GM12801 (cell line): ENCODE measurements at regions not wholly inside any gene's neighbourhood (a gene's known extent, or its start where the extent isn't known, plus 50 kb on each side); places are given as distances from the start of the nearest gene placed in this dataset.

Experiments used
- TF ChIP-seq, protein P1 (sequence below): IDR thresholded peaks from one replicate; pipeline ENCODE4 v1.5.1; 2011; ENCODE audit warnings: control low read depth; ENCODE audit not compliant: insufficient read length; ENCODE audit errors: extremely low read depth

DNA sequence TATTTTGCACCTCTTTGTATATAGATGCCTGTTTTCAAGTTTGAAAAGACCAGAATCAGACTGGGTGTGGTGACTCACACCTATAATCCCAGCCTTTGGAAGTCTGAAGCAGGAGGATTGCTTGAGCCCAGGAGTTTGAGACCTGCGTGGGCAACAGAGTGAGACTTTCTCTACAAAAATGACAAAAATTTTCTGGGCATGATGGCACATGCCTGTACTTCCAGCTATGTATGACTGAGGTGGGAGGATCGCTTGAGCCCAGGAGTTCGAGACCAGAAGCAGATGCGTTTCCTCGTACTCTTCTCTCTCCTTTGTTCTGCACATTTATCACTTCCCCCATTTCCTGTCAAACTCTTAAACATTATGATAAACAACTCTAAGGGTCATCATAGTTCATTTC lies 310.0 kb upstream of the SNX7 start:
- TF ChIP-seq, protein P1, sequence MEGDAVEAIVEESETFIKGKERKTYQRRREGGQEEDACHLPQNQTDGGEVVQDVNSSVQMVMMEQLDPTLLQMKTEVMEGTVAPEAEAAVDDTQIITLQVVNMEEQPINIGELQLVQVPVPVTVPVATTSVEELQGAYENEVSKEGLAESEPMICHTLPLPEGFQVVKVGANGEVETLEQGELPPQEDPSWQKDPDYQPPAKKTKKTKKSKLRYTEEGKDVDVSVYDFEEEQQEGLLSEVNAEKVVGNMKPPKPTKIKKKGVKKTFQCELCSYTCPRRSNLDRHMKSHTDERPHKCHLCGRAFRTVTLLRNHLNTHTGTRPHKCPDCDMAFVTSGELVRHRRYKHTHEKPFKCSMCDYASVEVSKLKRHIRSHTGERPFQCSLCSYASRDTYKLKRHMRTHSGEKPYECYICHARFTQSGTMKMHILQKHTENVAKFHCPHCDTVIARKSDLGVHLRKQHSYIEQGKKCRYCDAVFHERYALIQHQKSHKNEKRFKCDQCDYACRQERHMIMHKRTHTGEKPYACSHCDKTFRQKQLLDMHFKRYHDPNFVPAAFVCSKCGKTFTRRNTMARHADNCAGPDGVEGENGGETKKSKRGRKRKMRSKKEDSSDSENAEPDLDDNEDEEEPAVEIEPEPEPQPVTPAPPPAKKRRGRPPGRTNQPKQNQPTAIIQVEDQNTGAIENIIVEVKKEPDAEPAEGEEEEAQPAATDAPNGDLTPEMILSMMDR, result no peak

DNA sequence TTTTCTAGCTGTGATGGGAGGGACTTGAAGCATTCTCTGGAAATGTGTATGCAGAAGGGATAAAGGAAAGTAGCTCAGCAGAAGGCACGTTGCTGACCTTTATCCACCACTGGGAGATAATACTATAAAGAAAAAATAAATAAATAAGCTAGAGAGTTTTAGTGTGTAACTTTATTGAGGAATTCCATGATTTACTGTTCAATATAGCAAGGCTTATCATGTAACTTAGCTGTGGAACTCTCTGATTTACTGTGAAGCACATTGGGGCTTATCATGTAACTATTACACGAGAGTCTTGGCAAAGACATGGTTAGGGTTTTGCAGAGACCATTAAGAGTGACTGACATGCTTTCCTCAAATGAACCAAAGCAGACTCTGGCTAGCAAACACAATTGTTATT lies 316.1 kb upstream of the SNX7 start:
- TF ChIP-seq, protein P1, result no peak

GRCh38 chr1:98344731-98345130 lies 316.8 kb upstream of the SNX7 start:
- TF ChIP-seq, protein P1, result no peak

DNA sequence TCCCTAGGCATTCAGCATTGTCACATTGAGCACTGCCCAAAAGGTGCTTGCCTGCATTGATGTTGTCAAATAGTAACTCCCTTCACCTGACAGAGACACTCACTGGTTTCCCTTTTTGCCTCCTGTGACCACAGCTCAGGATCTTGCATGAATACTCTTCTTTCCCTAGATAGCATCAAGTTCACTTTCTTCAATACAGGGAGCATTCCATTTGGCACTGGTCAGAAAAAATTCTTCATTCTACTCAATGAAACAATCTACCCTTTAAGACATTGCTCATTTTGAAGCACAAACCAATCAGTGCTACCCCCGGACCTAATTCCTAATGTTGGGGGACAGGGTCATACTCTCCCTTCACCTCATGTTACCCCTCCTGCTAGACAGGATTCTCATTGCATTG lies 319.0 kb upstream of the SNX7 start:
- TF ChIP-seq, protein P1, result no peak

DNA sequence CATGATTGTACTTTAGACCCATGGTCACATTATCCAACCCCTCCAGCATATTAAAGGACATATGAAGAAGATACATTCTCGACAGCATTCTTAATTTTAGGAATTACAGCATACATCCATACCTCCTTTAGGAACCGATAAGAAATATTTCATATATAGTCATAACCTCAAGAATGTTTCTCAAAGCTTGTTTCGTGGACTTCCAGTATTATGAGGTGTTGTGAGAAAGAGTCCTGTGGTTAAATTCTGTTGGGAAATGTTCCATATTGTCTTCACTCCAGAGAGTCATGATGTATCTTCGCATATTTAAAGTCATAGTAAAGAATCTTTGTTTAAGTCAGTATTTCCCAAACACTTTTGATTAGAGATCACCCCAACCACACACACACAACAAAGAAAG lies 321.0 kb upstream of the SNX7 start:
- TF ChIP-seq, protein P1, result no peak

DNA sequence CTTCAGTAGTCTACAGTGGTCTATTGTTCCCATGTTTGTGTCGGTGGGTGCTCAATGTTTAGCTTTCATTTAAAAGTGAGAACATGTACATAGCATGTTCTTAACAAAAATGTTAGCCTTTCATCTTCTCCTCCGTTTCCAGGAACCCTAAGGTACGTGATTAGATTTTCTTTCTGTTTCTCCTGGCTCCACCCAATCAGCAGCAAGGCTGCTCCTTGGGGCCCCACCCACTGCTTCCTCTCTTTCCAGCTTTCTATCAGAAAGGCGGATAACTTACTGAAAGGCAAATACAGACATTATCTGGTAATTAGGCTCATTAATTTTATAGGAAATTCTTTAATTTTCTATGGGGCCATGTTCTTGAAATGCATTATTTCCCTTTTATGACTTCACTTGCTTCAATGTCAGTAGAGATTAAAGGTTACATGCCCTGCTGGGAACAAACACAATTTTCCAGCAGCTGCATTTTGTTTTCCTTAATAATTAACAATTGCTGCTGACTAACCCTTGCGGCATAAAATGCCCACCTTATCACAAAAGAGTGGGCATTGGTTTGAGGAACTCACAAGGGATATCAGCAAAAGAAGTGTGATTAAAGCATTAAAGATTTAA lies 324.9 kb upstream of the SNX7 start:
- TF ChIP-seq, protein P1, result no peak

DNA sequence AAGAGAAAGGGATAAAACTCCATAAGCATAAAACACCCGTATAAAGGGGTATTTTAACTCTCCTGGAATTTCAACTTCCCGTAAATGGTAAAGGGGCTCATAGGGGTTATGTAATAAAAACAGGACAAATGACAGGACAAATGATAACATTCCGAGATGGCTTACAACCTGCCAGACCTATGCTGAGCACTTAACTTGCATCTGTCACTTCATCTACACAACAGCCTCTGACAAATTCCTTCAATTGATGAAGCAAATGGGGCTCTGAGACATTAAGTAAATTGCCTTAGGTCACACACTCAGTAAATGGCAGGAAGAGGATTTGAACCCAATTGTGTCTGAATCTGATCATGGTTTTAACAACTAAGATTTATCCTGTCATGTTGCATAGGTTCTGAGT lies 327.6 kb upstream of the SNX7 start:
- TF ChIP-seq, protein P1, result no peak
